ENCODE measurements at regions not wholly inside any gene's neighbourhood (a gene's known extent, or its start where the extent isn't known, plus 50 kb on each side); places are given as distances from the start of the nearest gene placed in this dataset.

DNA sequence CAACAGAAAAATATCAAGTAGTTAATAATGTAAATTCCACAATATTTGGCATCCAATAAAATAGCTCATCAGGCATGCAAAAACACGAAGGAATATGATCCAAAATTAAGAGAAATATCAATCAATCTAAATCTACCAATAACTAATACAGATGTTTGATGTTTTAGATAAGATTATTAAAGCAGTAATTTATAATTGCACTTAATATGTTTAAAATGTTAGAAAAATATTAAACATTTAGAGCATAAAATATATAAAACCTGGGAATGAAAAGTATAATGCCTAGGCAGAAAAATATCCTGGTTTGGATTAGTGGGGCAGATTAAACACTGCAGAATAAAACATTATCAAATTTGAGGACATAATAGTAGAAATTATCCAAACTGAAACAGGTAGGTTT is 879.9 kb downstream of the FAM181B start:
- no peaks in the 10 kb centered on the region for H3K9me3 ChIP-seq (ENCODE audit: insufficient read depth in 2 of 2, low read depth in 1 of 2, low read length in 1 of 2)
- H3K4me3 ChIP-seq (ENCODE audit: extremely low read depth in 1 of 4, insufficient read depth in 2 of 4, low read depth in 3 of 4, low read length in 4 of 4), result no peak overlapping the region
- no peaks in the 10 kb centered on the region for H3K27me3 ChIP-seq (replicated peaks in 1 of 4; ENCODE audit: control insufficient read depth in 3 of 4, extremely low read depth in 1 of 4, insufficient read depth in 3 of 4, low read length in 3 of 4)
- no peak overlapping the region for H2AFZ ChIP-seq (ENCODE audit: low read length)
- H2BK15ac ChIP-seq (ENCODE audit: low read length), result no peak overlapping the region
- H3K79me2 ChIP-seq (ENCODE audit: control insufficient read depth in 1 of 2, insufficient read depth in 2 of 2, low read length in 2 of 2), result no peaks in the 10 kb centered on the region
- TF ChIP-seq GABPA (IDR thresholded peaks at IDR 0.05; ENCODE audit: borderline replicate concordance, insufficient read depth, low read length) (no peak), TAF7 (optimal IDR thresholded peaks at IDR 0.05; ENCODE audit: borderline replicate concordance, low read depth, low read length) (no peak), CTCF (IDR thresholded peaks at IDR 0.05; ENCODE audit: control extremely low read depth in 1 of 3, insufficient read depth in 1 of 3, low read depth in 1 of 3, low read length in 3 of 3) (no peak), KDM1A (IDR thresholded peaks at IDR 0.05; ENCODE audit: borderline replicate concordance, low read length) (no peak), SIN3A (conservative IDR thresholded peaks at IDR 0.05 in 1 of 2, IDR thresholded peaks at IDR 0.05 in 1 of 2; ENCODE audit: low read depth in 1 of 2, low read length in 2 of 2) (no peak), GTF2F1 (IDR thresholded peaks at IDR 0.05; ENCODE audit: borderline replicate concordance, low read depth, low read length) (no peak)
- TF ChIP-seq, protein P1, sequence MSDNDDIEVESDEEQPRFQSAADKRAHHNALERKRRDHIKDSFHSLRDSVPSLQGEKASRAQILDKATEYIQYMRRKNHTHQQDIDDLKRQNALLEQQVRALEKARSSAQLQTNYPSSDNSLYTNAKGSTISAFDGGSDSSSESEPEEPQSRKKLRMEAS (IDR thresholded peaks at IDR 0.05), result no peak
- H3K4me1 ChIP-seq (replicated peaks in 1 of 4; ENCODE audit: control insufficient read depth in 3 of 4, insufficient read depth in 4 of 4, low read length in 3 of 4), result no peaks in the 10 kb centered on the region
- 88% methylated on average over 1 of the region's 1 CpG; no CpG with 5 or more reads in 1 of the 2 experiments for WGBS, 2 experiments (ENCODE audit: extremely low coverage in 1 of 2, insufficient coverage in 1 of 2, insufficient read length in 1 of 2, insufficient replicate concordance in 2 of 2, low coverage in 1 of 2, low lambda C conversion rate in 2 of 2, missing lambda C conversion rate in 1 of 2)
- H3K36me3 ChIP-seq (ENCODE audit: control insufficient read depth in 2 of 4, insufficient read depth in 4 of 4, low read length in 3 of 4), result no peaks in the 10 kb centered on the region
- H3K4me2 ChIP-seq (ENCODE audit: insufficient read depth in 1 of 2, low read depth in 2 of 2, low read length in 2 of 2), result no peak overlapping the region
- H3K27ac ChIP-seq (ENCODE audit: low read depth, low read length), result no peak overlapping the region
- H3K9ac ChIP-seq (replicated peaks in 1 of 4; ENCODE audit: extremely low read depth in 1 of 4, low read depth in 3 of 4, low read length in 3 of 4), result no peak overlapping the region
- no peak overlapping the region for H2BK20ac ChIP-seq (ENCODE audit: low read length)
- H2AK5ac ChIP-seq (ENCODE audit: low read depth, low read length), result no peak overlapping the region
- no peak overlapping the region for H4K5ac ChIP-seq (ENCODE audit: insufficient read length, low read depth, low read length)
- CTCF ChIA-PET (ENCODE audit: partially characterized antibody), result no interaction called here
- no peak overlapping the region for H3K18ac ChIP-seq (ENCODE audit: extremely low read depth, low read length)
- no peak for FAIRE-seq
- H3K14ac ChIP-seq (ENCODE audit: insufficient read length), result no peak overlapping the region
- no peaks in the 10 kb centered on the region for H3K23me2 ChIP-seq (ENCODE audit: low read depth, low read length)
- no peak overlapping the region for H3K23ac ChIP-seq (ENCODE audit: insufficient read length)
- H3K4ac ChIP-seq (replicated peaks; ENCODE audit: insufficient read length, low read depth, low read length), result no peak overlapping the region
- H2BK120ac ChIP-seq (replicated peaks; ENCODE audit: low read depth, low read length), result no peak overlapping the region
- H3K79me1 ChIP-seq (ENCODE audit: low read depth, low read length), result no peaks in the 10 kb centered on the region
- no peaks in the 10 kb centered on the region for H4K20me1 ChIP-seq (replicated peaks in 1 of 2; ENCODE audit: control insufficient read depth in 1 of 2, insufficient read depth in 2 of 2, low read length in 2 of 2)
- no peak overlapping the region for H3K56ac ChIP-seq (replicated peaks; ENCODE audit: insufficient read length, low read depth, low read length)
- H4K91ac ChIP-seq (replicated peaks; ENCODE audit: insufficient read length, low read length), result no peak overlapping the region
- no peak overlapping the region for H2BK5ac ChIP-seq (ENCODE audit: low read depth, low read length)
- H4K8ac ChIP-seq (ENCODE audit: extremely low read depth, insufficient read depth, low read length), result no peak overlapping the region
- H2BK12ac ChIP-seq (ENCODE audit: low read depth, low read length), result no peak overlapping the region
- no peak for DNase-seq (ENCODE audit: low read depth in 1 of 2, low spot score in 2 of 2)
- POLR2A ChIA-PET (ENCODE audit: partially characterized antibody), result no interaction called here

All from H1 (cell line).